GM12878 (cell line): ENCODE measurements at regions not wholly inside any gene's neighbourhood (a gene's known extent, or its start where the extent isn't known, plus 50 kb on each side); places are given as distances from the start of the nearest gene placed in this dataset.

Source experiments
- ATAC-seq: fragments of 200-7000 bp; cut with Tn5 transposase; 3 replicates; pipeline ENCODE4 v1.9.1; 2020; ENCODE audit warnings: mild to moderate bottlenecking, moderate library complexity
- BruUV-seq: library from RNA; stranded (reverse); fragments of 400-500 nt; replicated peaks from 2 replicates; lab custom pipeline; 2021; lab: Mats Ljungman, UMichigan
- CTCF ChIA-PET: fragments of 300-600 bp; sonication (Branson Sonifier 250); formaldehyde crosslinking; extraction: SDS; loops from one replicate; lab custom pipeline; 2021; ENCODE audit warnings: inconsistent platforms; lab: Yijun Ruan, JAX
- POLR2A ChIA-PET: fragments of 350-600 bp; formaldehyde crosslinking; extraction: SDS; loops from one replicate; lab custom pipeline; 2021; ENCODE audit warnings: inconsistent platforms; lab: Charles Lee
- RAD21 ChIA-PET: fragments of 300-600 bp; sonication (Branson Sonifier 250); formaldehyde crosslinking; loops from one replicate; lab custom pipeline; 2023; ENCODE audit warnings: antibody characterized with exemption; ENCODE audit not compliant: unreplicated experiment; lab: Charles Lee
- SMC1A ChIA-PET: fragments of 300-600 bp; sonication (Branson Sonifier 250); formaldehyde crosslinking; loops from one replicate; lab custom pipeline; 2023; ENCODE audit not compliant: unreplicated experiment, uncharacterized antibody; lab: Charles Lee
- DNase-seq: peaks from one replicate; pipeline ENCODE4 v3.0.0-alpha.2; 2011; ENCODE audit warnings: low read depth, low spot score
- FAIRE-seq: peaks from 3 replicates; lab custom pipeline; 2011; peaks lifted over from hg19 to GRCh38; lab: Jason Lieb, UNC
- H2AFZ ChIP-seq: 2 replicates; pipeline ENCODE4 v1.6.0; 2011; ENCODE audit warnings: low read depth, low read length, control low read depth; ENCODE audit not compliant: control insufficient read depth
- H3K27ac ChIP-seq: 2 replicates; pipeline ENCODE4 v1.5.1; 2011; ENCODE audit warnings: control low read depth; ENCODE audit not compliant: control insufficient read depth, insufficient read depth
- H3K27me3 ChIP-seq, 2 experiments: replicated peaks in 1 of 2; 2 replicates each; pipeline versions ENCODE4 v1.6.0 to v1.6.1; 2011; ENCODE audit warnings: low read length in 1 of 2; ENCODE audit not compliant: control insufficient read depth in 2 of 2, insufficient read depth in 2 of 2
- H3K36me3 ChIP-seq, 2 experiments: 2 replicates each; pipeline ENCODE4 v1.5.1; 2011; ENCODE audit warnings: low read length in 1 of 2; ENCODE audit not compliant: control insufficient read depth in 2 of 2, insufficient read depth in 2 of 2
- H3K4me1 ChIP-seq: 2 replicates; pipeline ENCODE4 v1.6.1; 2011; ENCODE audit warnings: mild to moderate bottlenecking, low read length, moderate library complexity, mixed read lengths; ENCODE audit not compliant: control insufficient read depth, insufficient read depth
- H3K4me2 ChIP-seq: 2 replicates; pipeline ENCODE4 v1.6.0; 2011; ENCODE audit warnings: control low read depth; ENCODE audit not compliant: control insufficient read depth, insufficient read depth
- H3K4me3 ChIP-seq: fragments of 200-600 bp; sonication (generic); 2 replicates; pipeline ENCODE4 v1.5.1; 2016
- H3K79me2 ChIP-seq: 2 replicates; pipeline ENCODE4 v1.6.0; 2011; ENCODE audit warnings: low read length; ENCODE audit not compliant: control insufficient read depth, insufficient read depth
- H3K9ac ChIP-seq: 2 replicates; pipeline ENCODE4 v1.8.0; 2011; ENCODE audit warnings: low read length, control low read depth, mixed read lengths; ENCODE audit not compliant: control insufficient read depth, insufficient read depth
- H3K9me3 ChIP-seq: replicated peaks from 3 replicates; pipeline ENCODE4 v1.5.1; 2011; ENCODE audit warnings: mild to moderate bottlenecking, low read length; ENCODE audit not compliant: control insufficient read depth, insufficient read depth
- H4K20me1 ChIP-seq: 2 replicates; pipeline ENCODE4 v1.6.0; 2011; ENCODE audit not compliant: control insufficient read depth, insufficient read depth
- BRCA1 ChIP-seq: IDR thresholded peaks from 2 replicates; pipeline ENCODE4 v1.6.1; 2011; ENCODE audit warnings: low read depth, low read length, improper control_type of control experiment
- E4F1 ChIP-seq: fragments of 450-650 bp; IDR thresholded peaks from 2 replicates; pipeline ENCODE4 v1.6.1; 2018; ENCODE audit warnings: borderline replicate concordance, mild to moderate bottlenecking; ENCODE audit not compliant: partially characterized antibody
- NR2F1 ChIP-seq: fragments of 450-650 bp; conservative IDR thresholded peaks from 2 replicates; pipeline ENCODE4 v1.6.1; 2017; ENCODE audit warnings: mild to moderate bottlenecking
- PBX3 ChIP-seq: IDR thresholded peaks from 2 replicates; pipeline ENCODE4 v1.6.1; 2011; ENCODE audit warnings: mild to moderate bottlenecking, low read depth, low read length, moderate library complexity; ENCODE audit not compliant: insufficient replicate concordance
- PKNOX1 ChIP-seq: fragments of 450-650 bp; IDR thresholded peaks from 2 replicates; pipeline ENCODE4 v1.6.1; 2016; ENCODE audit warnings: mild to moderate bottlenecking
- RAD51 ChIP-seq: fragments of 450-650 bp; IDR thresholded peaks from 2 replicates; pipeline ENCODE4 v1.6.1; 2016; ENCODE audit warnings: moderate library complexity, mild to moderate bottlenecking, inconsistent platforms
- RBBP5 ChIP-seq: fragments of 200-600 bp; sonication (generic); conservative IDR thresholded peaks from 2 replicates; pipeline ENCODE4 v1.6.1; 2016
- RUNX3 ChIP-seq: IDR thresholded peaks from 2 replicates; pipeline ENCODE4 v1.6.1; 2012; ENCODE audit warnings: low read length, inconsistent platforms
- SMARCA5 ChIP-seq: fragments of 450-650 bp; IDR thresholded peaks from 2 replicates; pipeline ENCODE4 v1.6.1; 2017; ENCODE audit warnings: mild to moderate bottlenecking
- STAT3 ChIP-seq: IDR thresholded peaks from 2 replicates; pipeline ENCODE4 v1.6.1; 2011; ENCODE audit warnings: low read depth, low read length, improper control_type of control experiment
- TCF3 ChIP-seq: IDR thresholded peaks from 2 replicates; pipeline ENCODE4 v1.6.1; 2012; ENCODE audit warnings: low read depth, mild to moderate bottlenecking, low read length, borderline replicate concordance; ENCODE audit not compliant: insufficient read depth
- ZNF384 ChIP-seq: IDR thresholded peaks from 2 replicates; pipeline ENCODE4 v1.6.1; 2012; ENCODE audit warnings: low read depth, mild to moderate bottlenecking, low read length, improper control_type of control experiment, borderline replicate concordance
- WGBS: methylation state at CpG from one replicate; pipeline ENCODE4 v1.1.6; 2016; ENCODE audit warnings: low lambda C conversion rate; ENCODE audit not compliant: insufficient replicate concordance, insufficient coverage; ENCODE audit errors: missing lambda C conversion rate; 5-methylcytosine and 5-hydroxymethylcytosine counted together
- in situ Hi-C: fragments of 300-500 bp; cut with MboI; formaldehyde crosslinking; loops from 9 replicates; pipeline ENCODE4 v1.14.3; 2018; ENCODE audit warnings: mixed read lengths
- intact Hi-C: fragments of 100-400 bp; cut with micrococcal nuclease; formaldehyde crosslinking; loops from one replicate; pipeline ENCODE4 v1.14.2; 2022; ENCODE audit not compliant: unreplicated experiment
- TF ChIP-seq, protein P1 (sequence below): fragments of 450-650 bp; IDR thresholded peaks from 2 replicates; pipeline ENCODE4 v1.6.1; 2017; ENCODE audit warnings: low read depth, mild to moderate bottlenecking, moderate library complexity
- TF ChIP-seq, protein P2 (sequence below): IDR thresholded peaks from 2 replicates; pipeline ENCODE4 v1.6.1; 2012; ENCODE audit warnings: low read depth, low read length, improper control_type of control experiment

- H3K4me3 ChIP-seq, result no peak overlapping the region
- DNase-seq (no peak), ATAC-seq (no peak), FAIRE-seq (no peak)
- H3K4me2 ChIP-seq, result no peak overlapping the region
- TF ChIP-seq, protein P1, sequence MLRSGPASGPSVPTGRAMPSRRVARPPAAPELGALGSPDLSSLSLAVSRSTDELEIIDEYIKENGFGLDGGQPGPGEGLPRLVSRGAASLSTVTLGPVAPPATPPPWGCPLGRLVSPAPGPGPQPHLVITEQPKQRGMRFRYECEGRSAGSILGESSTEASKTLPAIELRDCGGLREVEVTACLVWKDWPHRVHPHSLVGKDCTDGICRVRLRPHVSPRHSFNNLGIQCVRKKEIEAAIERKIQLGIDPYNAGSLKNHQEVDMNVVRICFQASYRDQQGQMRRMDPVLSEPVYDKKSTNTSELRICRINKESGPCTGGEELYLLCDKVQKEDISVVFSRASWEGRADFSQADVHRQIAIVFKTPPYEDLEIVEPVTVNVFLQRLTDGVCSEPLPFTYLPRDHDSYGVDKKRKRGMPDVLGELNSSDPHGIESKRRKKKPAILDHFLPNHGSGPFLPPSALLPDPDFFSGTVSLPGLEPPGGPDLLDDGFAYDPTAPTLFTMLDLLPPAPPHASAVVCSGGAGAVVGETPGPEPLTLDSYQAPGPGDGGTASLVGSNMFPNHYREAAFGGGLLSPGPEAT, result no peak
- TF ChIP-seq PKNOX1, result no peak
- TF ChIP-seq RAD51, result no peak
- TF ChIP-seq, protein P2, sequence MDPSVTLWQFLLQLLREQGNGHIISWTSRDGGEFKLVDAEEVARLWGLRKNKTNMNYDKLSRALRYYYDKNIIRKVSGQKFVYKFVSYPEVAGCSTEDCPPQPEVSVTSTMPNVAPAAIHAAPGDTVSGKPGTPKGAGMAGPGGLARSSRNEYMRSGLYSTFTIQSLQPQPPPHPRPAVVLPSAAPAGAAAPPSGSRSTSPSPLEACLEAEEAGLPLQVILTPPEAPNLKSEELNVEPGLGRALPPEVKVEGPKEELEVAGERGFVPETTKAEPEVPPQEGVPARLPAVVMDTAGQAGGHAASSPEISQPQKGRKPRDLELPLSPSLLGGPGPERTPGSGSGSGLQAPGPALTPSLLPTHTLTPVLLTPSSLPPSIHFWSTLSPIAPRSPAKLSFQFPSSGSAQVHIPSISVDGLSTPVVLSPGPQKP, result no peak
- TF ChIP-seq SMARCA5, result no peak
- TF ChIP-seq NR2F1, result no peak
- no peak for TF ChIP-seq BRCA1
- TF ChIP-seq STAT3, result no peak
- TF ChIP-seq TCF3, result no peak
- no peak for TF ChIP-seq PBX3
- no peak for TF ChIP-seq RUNX3
- TF ChIP-seq RBBP5, result no peak
- TF ChIP-seq ZNF384, result no peak
- no peak for TF ChIP-seq E4F1
- no peak overlapping the region for H3K9ac ChIP-seq
- in situ Hi-C loops (no loop called here), intact Hi-C loops (no loop called here)
- no peaks in the 10 kb centered on the region for H3K36me3 ChIP-seq
- no peak overlapping the region for H2AFZ ChIP-seq
- H3K9me3 ChIP-seq, result no peaks in the 10 kb centered on the region; the same call in 2 of the 3 replicates
- ChIA-PET SMC1A (no interaction called here), CTCF (no interaction called here), POLR2A (no interaction called here), RAD21 (no interaction called here)
- H3K27ac ChIP-seq, result no peak overlapping the region
- no peaks in the 10 kb centered on the region for H3K27me3 ChIP-seq
- no peaks in the 10 kb centered on the region for H4K20me1 ChIP-seq
- WGBS, result 14% methylated on average over 7 of the region's 7 CpGs
- no peaks in the 10 kb centered on the region for H3K4me1 ChIP-seq
- no TSS peak for BruUV-seq
- H3K79me2 ChIP-seq, result no peaks in the 10 kb centered on the region
These were observed 764.5 kb upstream of the ADAMTS16 start for GRCh38 chr5:4375640-4376039.
